ENCODE measurements at regions not wholly inside any gene's neighbourhood (a gene's known extent, or its start where the extent isn't known, plus 50 kb on each side); places are given as distances from the start of the nearest gene placed in this dataset.

- Histone ChIP-seq H3K27me3 (ENCODE audit: control insufficient read depth, insufficient read depth, low read length) (no peaks in the 10 kb centered on the region), H3K27ac (ENCODE audit: low read depth in 2 of 2, low read length in 2 of 2) (no peak overlapping the region), H3K4me1 (ENCODE audit: control insufficient read depth in 2 of 3, insufficient read depth in 2 of 3, low read depth in 1 of 3, low read length in 3 of 3) (no peaks in the 10 kb centered on the region), H3K9ac (ENCODE audit: low read length in 3 of 3) (no peak overlapping the region), H3K4me3 (ENCODE audit: low read length in 3 of 3) (no peak overlapping the region), H3K36me3 (ENCODE audit: control insufficient read depth in 2 of 3, insufficient read depth in 3 of 3, low read length in 3 of 3) (no peaks in the 10 kb centered on the region), H3K9me3 (ENCODE audit: control insufficient read depth in 2 of 3, insufficient read depth in 1 of 3, low read length in 3 of 3) (no peaks in the 10 kb centered on the region)
- DNase-seq (no peak), FAIRE-seq (no peak)
- TF ChIP-seq, protein P1, sequence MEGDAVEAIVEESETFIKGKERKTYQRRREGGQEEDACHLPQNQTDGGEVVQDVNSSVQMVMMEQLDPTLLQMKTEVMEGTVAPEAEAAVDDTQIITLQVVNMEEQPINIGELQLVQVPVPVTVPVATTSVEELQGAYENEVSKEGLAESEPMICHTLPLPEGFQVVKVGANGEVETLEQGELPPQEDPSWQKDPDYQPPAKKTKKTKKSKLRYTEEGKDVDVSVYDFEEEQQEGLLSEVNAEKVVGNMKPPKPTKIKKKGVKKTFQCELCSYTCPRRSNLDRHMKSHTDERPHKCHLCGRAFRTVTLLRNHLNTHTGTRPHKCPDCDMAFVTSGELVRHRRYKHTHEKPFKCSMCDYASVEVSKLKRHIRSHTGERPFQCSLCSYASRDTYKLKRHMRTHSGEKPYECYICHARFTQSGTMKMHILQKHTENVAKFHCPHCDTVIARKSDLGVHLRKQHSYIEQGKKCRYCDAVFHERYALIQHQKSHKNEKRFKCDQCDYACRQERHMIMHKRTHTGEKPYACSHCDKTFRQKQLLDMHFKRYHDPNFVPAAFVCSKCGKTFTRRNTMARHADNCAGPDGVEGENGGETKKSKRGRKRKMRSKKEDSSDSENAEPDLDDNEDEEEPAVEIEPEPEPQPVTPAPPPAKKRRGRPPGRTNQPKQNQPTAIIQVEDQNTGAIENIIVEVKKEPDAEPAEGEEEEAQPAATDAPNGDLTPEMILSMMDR (IDR thresholded peaks at IDR 0.05; ENCODE audit: borderline replicate concordance, extremely low read depth, insufficient read depth) = no peak
- intact Hi-C loops (cut with DNase I) = no loop called here
Observed at GRCh38 chr15:70206668-70207067, 109.0 kb upstream of the TLE3 start.

DNA sequence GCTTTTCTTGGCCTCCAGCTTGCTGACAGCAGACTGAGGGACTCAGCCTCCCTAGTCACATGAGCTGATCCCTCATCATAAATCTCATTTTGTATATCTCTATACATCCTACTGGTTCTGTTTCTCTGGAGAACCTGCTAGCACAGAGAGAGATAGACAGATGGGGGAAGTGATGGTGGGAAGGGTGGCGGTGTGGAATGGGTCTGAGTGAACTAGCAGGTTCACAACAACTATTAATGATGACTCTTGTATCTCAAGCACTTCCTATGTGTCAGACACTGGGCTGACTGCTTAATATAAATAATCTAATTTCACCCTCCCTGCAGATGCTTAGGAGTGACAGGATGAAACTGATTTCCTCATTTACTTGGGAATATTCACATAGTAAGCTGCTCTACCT, 106.9 kb upstream of the TLE3 start:
- DNase-seq (no peak), FAIRE-seq (no peak)
- intact Hi-C loops (cut with DNase I) = no loop called here
- H3K9ac ChIP-seq (ENCODE audit: low read length in 3 of 3) = no peak overlapping the region
- no peaks in the 10 kb centered on the region for H3K4me1 ChIP-seq (ENCODE audit: control insufficient read depth in 2 of 3, insufficient read depth in 2 of 3, low read depth in 1 of 3, low read length in 3 of 3)
- no peak overlapping the region for H3K4me3 ChIP-seq (ENCODE audit: low read length in 3 of 3)
- no peaks in the 10 kb centered on the region for H3K36me3 ChIP-seq (ENCODE audit: control insufficient read depth in 2 of 3, insufficient read depth in 3 of 3, low read length in 3 of 3)
- H3K27ac ChIP-seq (ENCODE audit: low read depth in 2 of 2, low read length in 2 of 2) = no peak overlapping the region
- no peaks in the 10 kb centered on the region for H3K9me3 ChIP-seq (ENCODE audit: control insufficient read depth in 2 of 3, insufficient read depth in 1 of 3, low read length in 3 of 3)
- no peaks in the 10 kb centered on the region for H3K27me3 ChIP-seq (ENCODE audit: control insufficient read depth, insufficient read depth, low read length)
- TF ChIP-seq, protein P1 (IDR thresholded peaks at IDR 0.05; ENCODE audit: borderline replicate concordance, extremely low read depth, insufficient read depth) = no peak

- DNase-seq = no peak
Observed at GRCh38 chr15:70203981-70204560, 106.4 kb upstream of the TLE3 start.

More at GRCh38 chr15:70203981-70204560, 106.4 kb upstream of the TLE3 start:
- intact Hi-C loops (cut with DNase I) = no loop called here
- Histone ChIP-seq H3K9me3 (ENCODE audit: control insufficient read depth in 2 of 3, insufficient read depth in 1 of 3, low read length in 3 of 3) (no peaks in the 10 kb centered on the region), H3K27ac (ENCODE audit: low read depth in 2 of 2, low read length in 2 of 2) (no peak overlapping the region), H3K4me3 (ENCODE audit: low read length in 3 of 3) (no peak overlapping the region), H3K9ac (ENCODE audit: low read length in 3 of 3) (no peak overlapping the region), H3K27me3 (ENCODE audit: control insufficient read depth, insufficient read depth, low read length) (no peaks in the 10 kb centered on the region), H3K36me3 (ENCODE audit: control insufficient read depth in 2 of 3, insufficient read depth in 3 of 3, low read length in 3 of 3) (no peaks in the 10 kb centered on the region), H3K4me1 (ENCODE audit: control insufficient read depth in 2 of 3, insufficient read depth in 2 of 3, low read depth in 1 of 3, low read length in 3 of 3) (no peaks in the 10 kb centered on the region)
- no peak for FAIRE-seq
- TF ChIP-seq, protein P1 (IDR thresholded peaks at IDR 0.05; ENCODE audit: borderline replicate concordance, extremely low read depth, insufficient read depth) = no peak
